H9 (cell line): ENCODE measurements at regions not wholly inside any gene's neighbourhood (a gene's known extent, or its start where the extent isn't known, plus 50 kb on each side); places are given as distances from the start of the nearest gene placed in this dataset.

Experiments
- DNase-seq: peaks from one replicate; pipeline ENCODE4 v3.0.0-alpha.2; 2017
- H2AFZ ChIP-seq: one replicate; pipeline ENCODE4 v1.6.1; 2013; ENCODE audit warnings: mild to moderate bottlenecking, low read length, control low read depth, moderate library complexity
- H2AK5ac ChIP-seq: 2 replicates; pipeline ENCODE4 v1.6.1; 2013; ENCODE audit warnings: low read length, control low read depth, mixed read lengths; ENCODE audit not compliant: insufficient read length
- H2BK120ac ChIP-seq: one replicate; pipeline ENCODE4 v1.6.1; 2013; ENCODE audit warnings: low read depth, mild to moderate bottlenecking, low read length, control low read depth, inconsistent platforms; ENCODE audit not compliant: poor library complexity, severe bottlenecking
- H2BK12ac ChIP-seq: 2 replicates; pipeline ENCODE4 v1.6.1; 2013; ENCODE audit warnings: low read length, control low read depth, mixed read lengths, low read depth; ENCODE audit not compliant: insufficient read length
- H2BK15ac ChIP-seq: 2 replicates; pipeline ENCODE4 v1.6.1; 2013; ENCODE audit warnings: low read depth, low read length, control low read depth
- H2BK20ac ChIP-seq: one replicate; pipeline ENCODE4 v1.6.1; 2013; ENCODE audit warnings: low read depth, mild to moderate bottlenecking, low read length, control low read depth, inconsistent platforms; ENCODE audit not compliant: poor library complexity, severe bottlenecking
- H2BK5ac ChIP-seq: 2 replicates; pipeline ENCODE4 v1.6.1; 2013; ENCODE audit warnings: low read length, control low read depth, mixed read lengths; ENCODE audit not compliant: insufficient read length
- H3K14ac ChIP-seq: 2 replicates; pipeline ENCODE4 v1.6.1; 2013; ENCODE audit warnings: low read length, control low read depth; ENCODE audit not compliant: insufficient read depth
- H3K18ac ChIP-seq: 2 replicates; pipeline ENCODE4 v1.6.1; 2013; ENCODE audit warnings: low read depth, mild to moderate bottlenecking, mixed read lengths, low read length, control low read depth; ENCODE audit not compliant: insufficient read length
- H3K23ac ChIP-seq: 2 replicates; pipeline ENCODE4 v1.6.1; 2013; ENCODE audit warnings: low read length, control low read depth, mixed read lengths, low read depth; ENCODE audit not compliant: insufficient read length
- H3K23me2 ChIP-seq: 2 replicates; pipeline ENCODE4 v1.6.1; 2013; ENCODE audit warnings: low read depth, mild to moderate bottlenecking, mixed read lengths, low read length, control low read depth; ENCODE audit not compliant: insufficient read length, poor library complexity, severe bottlenecking
- H3K27ac ChIP-seq: 2 replicates; pipeline ENCODE4 v1.5.1; 2013; ENCODE audit warnings: low read length, control low read depth, mixed read lengths, low read depth; ENCODE audit not compliant: insufficient read length
- H3K27me3 ChIP-seq: 2 replicates; pipeline ENCODE4 v1.6.1; 2013; ENCODE audit warnings: low read length, control low read depth, inconsistent platforms; ENCODE audit not compliant: insufficient read depth
- H3K4ac ChIP-seq: 2 replicates; pipeline ENCODE4 v1.6.1; 2013; ENCODE audit warnings: low read depth, mild to moderate bottlenecking, control low read depth, inconsistent platforms, low read length, moderate library complexity
- H3K4me1 ChIP-seq: 2 replicates; pipeline ENCODE4 v1.6.1; 2013; ENCODE audit warnings: low read length, control low read depth, inconsistent platforms; ENCODE audit not compliant: insufficient read depth
- H3K4me2 ChIP-seq: 2 replicates; pipeline ENCODE4 v1.6.1; 2013; ENCODE audit warnings: low read length, control low read depth, mixed read lengths; ENCODE audit not compliant: insufficient read length, insufficient read depth
- H3K56ac ChIP-seq: 2 replicates; pipeline ENCODE4 v1.6.1; 2013; ENCODE audit warnings: low read depth, mild to moderate bottlenecking, mixed read lengths, low read length, control low read depth; ENCODE audit not compliant: insufficient read length
- H3K79me1 ChIP-seq: 2 replicates; pipeline ENCODE4 v1.6.1; 2013; ENCODE audit warnings: low read depth, mild to moderate bottlenecking, moderate library complexity, low read length, control low read depth, inconsistent platforms; ENCODE audit not compliant: insufficient read depth, poor library complexity, severe bottlenecking
- H3K79me2 ChIP-seq: 2 replicates; pipeline ENCODE4 v1.6.1; 2013; ENCODE audit warnings: low read length, control low read depth, inconsistent platforms; ENCODE audit not compliant: insufficient read depth
- H3K9ac ChIP-seq: 2 replicates; pipeline ENCODE4 v1.6.1; 2013; ENCODE audit warnings: low read length, control low read depth, mixed read lengths; ENCODE audit not compliant: insufficient read length; ENCODE audit errors: extremely low read depth
- H3K9me3 ChIP-seq: one replicate; pipeline ENCODE4 v1.6.1; 2013; ENCODE audit warnings: low read depth, low read length, inconsistent platforms; ENCODE audit not compliant: control insufficient read depth
- H3T11ph ChIP-seq: one replicate; pipeline ENCODE4 v1.6.1; 2013; ENCODE audit warnings: mild to moderate bottlenecking, low read length, control low read depth, inconsistent platforms
- H4K20me1 ChIP-seq: one replicate; pipeline ENCODE4 v1.6.1; 2013; ENCODE audit not compliant: control insufficient read depth, insufficient read length, insufficient read depth
- H4K5ac ChIP-seq: 2 replicates; pipeline ENCODE4 v1.6.1; 2013; ENCODE audit warnings: low read depth, mild to moderate bottlenecking, mixed read lengths, low read length, control low read depth; ENCODE audit not compliant: insufficient read length
- H4K8ac ChIP-seq: replicated peaks from 2 replicates; pipeline ENCODE4 v1.6.1; 2013; ENCODE audit warnings: low read length, control low read depth, mixed read lengths, low read depth; ENCODE audit not compliant: insufficient read length
- H4K91ac ChIP-seq: 2 replicates; pipeline ENCODE4 v1.6.1; 2013; ENCODE audit warnings: low read depth, mild to moderate bottlenecking, moderate library complexity, mixed read lengths, low read length, control low read depth; ENCODE audit not compliant: insufficient read length
- H3K27ac Mint-ChIP-seq, 3 experiments: 2 replicates in 2 of 3; 3 replicates in 1 of 3; pipeline ENCODE4 v1.8.0; 2020 to 2021; ENCODE audit warnings: mixed read lengths in 3 of 3, mild to moderate bottlenecking in 1 of 3, moderate library complexity in 1 of 3
- H3K27me3 Mint-ChIP-seq: 2 replicates; pipeline ENCODE4 v1.8.0; 2021; ENCODE audit warnings: low read depth, mild to moderate bottlenecking, moderate library complexity, mixed read lengths
- H3K36me3 Mint-ChIP-seq, 3 experiments: 2 replicates in 2 of 3; 3 replicates in 1 of 3; pipeline ENCODE4 v1.8.0; 2020 to 2021; ENCODE audit warnings: low read depth in 3 of 3, mixed read lengths in 3 of 3; ENCODE audit not compliant: insufficient read depth in 1 of 3
- H3K4me1 Mint-ChIP-seq, 2 experiments: 2 replicates each; pipeline ENCODE4 v1.8.0; 2020; ENCODE audit warnings: mixed read lengths in 2 of 2
- H3K4me3 Mint-ChIP-seq, 2 experiments: 2 replicates in 1 of 2; 3 replicates in 1 of 2; pipeline ENCODE4 v1.8.0; 2020 to 2021; ENCODE audit warnings: mild to moderate bottlenecking in 2 of 2, mixed read lengths in 2 of 2, moderate library complexity in 1 of 2
- H3K9me3 Mint-ChIP-seq, 2 experiments: 2 replicates in 1 of 2; 3 replicates in 1 of 2; pipeline ENCODE4 v1.8.0; 2020; ENCODE audit warnings: mild to moderate bottlenecking in 2 of 2, mixed read lengths in 2 of 2, moderate library complexity in 1 of 2
- WGBS: extraction: QIAGEN DNeasy Blood & Tissue Kit; methylation state at CpG from one replicate; pipeline ENCODE4 v1.1.7; 2013; ENCODE audit warnings: missing lambda C conversion rate, low lambda C conversion rate, mixed read lengths; ENCODE audit not compliant: insufficient read length; ENCODE audit errors: extremely low coverage; 5-methylcytosine and 5-hydroxymethylcytosine counted together
- TF ChIP-seq, protein P1 (sequence below): fragments of 200-600 bp; sonication (generic); conservative IDR thresholded peaks from 3 replicates; pipeline ENCODE4 v1.8.0; 2021; ENCODE audit warnings: antibody characterized with exemption, mild to moderate bottlenecking

DNA sequence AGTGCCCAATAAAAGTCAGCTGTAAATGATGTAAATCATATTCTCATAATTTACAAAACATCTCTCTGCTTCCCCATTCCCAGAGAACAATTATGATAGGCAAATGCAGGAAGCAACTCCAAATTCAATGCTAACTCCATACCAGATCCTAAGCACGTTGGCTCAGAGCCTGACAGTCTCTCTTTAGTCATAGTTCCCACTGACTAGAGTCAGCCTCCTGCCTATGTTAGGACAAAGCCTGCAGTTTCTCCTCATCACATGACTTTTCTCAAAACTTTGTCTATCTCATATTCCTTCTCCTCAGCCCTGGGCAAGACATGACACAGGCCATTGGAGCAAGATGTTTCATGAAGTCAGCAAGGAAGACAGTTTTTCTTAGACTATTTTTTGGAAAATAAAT, 101.5 kb upstream of the COL24A1 start:
- no peaks in the 10 kb centered on the region for H3K36me3 Mint-ChIP-seq
- H2AK5ac ChIP-seq: no peak overlapping the region
- H3K23me2 ChIP-seq: no peaks in the 10 kb centered on the region
- no peaks in the 10 kb centered on the region for H3K9me3 Mint-ChIP-seq
- no peak overlapping the region for H4K91ac ChIP-seq
- H3K9me3 ChIP-seq: no peaks in the 10 kb centered on the region
- no peak overlapping the region for H3K14ac ChIP-seq
- H4K8ac ChIP-seq: no peak overlapping the region
- no peaks in the 10 kb centered on the region for H3K79me2 ChIP-seq
- no peak overlapping the region for H4K5ac ChIP-seq
- H2BK20ac ChIP-seq: no peak overlapping the region
- no peak overlapping the region for H3K4me2 ChIP-seq
- H2BK12ac ChIP-seq: no peak overlapping the region
- no peak overlapping the region for H3K4me3 Mint-ChIP-seq
- no peak overlapping the region for H3T11ph ChIP-seq
- no peaks in the 10 kb centered on the region for H3K27me3 Mint-ChIP-seq
- no peaks in the 10 kb centered on the region for H3K4me1 Mint-ChIP-seq
- H2BK5ac ChIP-seq: no peak overlapping the region
- no CpG with 5 or more reads among the region's 1 CpG for WGBS
- H3K18ac ChIP-seq: no peak overlapping the region
- no peak overlapping the region for H3K9ac ChIP-seq
- no peaks in the 10 kb centered on the region for H3K79me1 ChIP-seq
- no peaks in the 10 kb centered on the region for H3K4me1 ChIP-seq
- no peak overlapping the region for H3K23ac ChIP-seq
- no peak overlapping the region for H2BK120ac ChIP-seq
- no peak for DNase-seq
- TF ChIP-seq, protein P1, sequence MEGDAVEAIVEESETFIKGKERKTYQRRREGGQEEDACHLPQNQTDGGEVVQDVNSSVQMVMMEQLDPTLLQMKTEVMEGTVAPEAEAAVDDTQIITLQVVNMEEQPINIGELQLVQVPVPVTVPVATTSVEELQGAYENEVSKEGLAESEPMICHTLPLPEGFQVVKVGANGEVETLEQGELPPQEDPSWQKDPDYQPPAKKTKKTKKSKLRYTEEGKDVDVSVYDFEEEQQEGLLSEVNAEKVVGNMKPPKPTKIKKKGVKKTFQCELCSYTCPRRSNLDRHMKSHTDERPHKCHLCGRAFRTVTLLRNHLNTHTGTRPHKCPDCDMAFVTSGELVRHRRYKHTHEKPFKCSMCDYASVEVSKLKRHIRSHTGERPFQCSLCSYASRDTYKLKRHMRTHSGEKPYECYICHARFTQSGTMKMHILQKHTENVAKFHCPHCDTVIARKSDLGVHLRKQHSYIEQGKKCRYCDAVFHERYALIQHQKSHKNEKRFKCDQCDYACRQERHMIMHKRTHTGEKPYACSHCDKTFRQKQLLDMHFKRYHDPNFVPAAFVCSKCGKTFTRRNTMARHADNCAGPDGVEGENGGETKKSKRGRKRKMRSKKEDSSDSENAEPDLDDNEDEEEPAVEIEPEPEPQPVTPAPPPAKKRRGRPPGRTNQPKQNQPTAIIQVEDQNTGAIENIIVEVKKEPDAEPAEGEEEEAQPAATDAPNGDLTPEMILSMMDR: no peak
- no peaks in the 10 kb centered on the region for H4K20me1 ChIP-seq
- no peak overlapping the region for H3K56ac ChIP-seq
- H3K27ac ChIP-seq: no peak overlapping the region
- no peak overlapping the region for H3K4ac ChIP-seq
- no peak overlapping the region for H2BK15ac ChIP-seq
- no peak overlapping the region for H2AFZ ChIP-seq
- no peak overlapping the region for H3K27ac Mint-ChIP-seq
- H3K27me3 ChIP-seq: no peaks in the 10 kb centered on the region
